GM12878 (cell line): ENCODE measurements at regions not wholly inside any gene's neighbourhood (a gene's known extent, or its start where the extent isn't known, plus 50 kb on each side); places are given as distances from the start of the nearest gene placed in this dataset.

Experiments used
- ATAC-seq: fragments of 200-7000 bp; cut with Tn5 transposase; 3 replicates; pipeline ENCODE4 v1.9.1; 2020; ENCODE audit warnings: mild to moderate bottlenecking, moderate library complexity
- BruUV-seq: library from RNA; stranded (reverse); fragments of 400-500 nt; replicated peaks from 2 replicates; lab custom pipeline; 2021; lab: Mats Ljungman, UMichigan
- CTCF ChIA-PET: fragments of 300-600 bp; sonication (Branson Sonifier 250); formaldehyde crosslinking; extraction: SDS; loops from one replicate; lab custom pipeline; 2021; ENCODE audit warnings: inconsistent platforms; lab: Yijun Ruan, JAX
- POLR2A ChIA-PET: fragments of 350-600 bp; formaldehyde crosslinking; extraction: SDS; loops from one replicate; lab custom pipeline; 2021; ENCODE audit warnings: inconsistent platforms; lab: Charles Lee
- RAD21 ChIA-PET: fragments of 300-600 bp; sonication (Branson Sonifier 250); formaldehyde crosslinking; loops from one replicate; lab custom pipeline; 2023; ENCODE audit warnings: antibody characterized with exemption; ENCODE audit not compliant: unreplicated experiment; lab: Charles Lee
- SMC1A ChIA-PET: fragments of 300-600 bp; sonication (Branson Sonifier 250); formaldehyde crosslinking; loops from one replicate; lab custom pipeline; 2023; ENCODE audit not compliant: unreplicated experiment, uncharacterized antibody; lab: Charles Lee
- DNase-seq: peaks from one replicate; pipeline ENCODE4 v3.0.0-alpha.2; 2011; ENCODE audit warnings: low read depth, low spot score
- FAIRE-seq: peaks from 3 replicates; lab custom pipeline; 2011; peaks lifted over from hg19 to GRCh38; lab: Jason Lieb, UNC
- H2AFZ ChIP-seq: 2 replicates; pipeline ENCODE4 v1.6.0; 2011; ENCODE audit warnings: low read depth, low read length, control low read depth; ENCODE audit not compliant: control insufficient read depth
- H3K27ac ChIP-seq: 2 replicates; pipeline ENCODE4 v1.5.1; 2011; ENCODE audit warnings: control low read depth; ENCODE audit not compliant: control insufficient read depth, insufficient read depth
- H3K27me3 ChIP-seq, 2 experiments: replicated peaks in 1 of 2; 2 replicates each; pipeline versions ENCODE4 v1.6.0 to v1.6.1; 2011; ENCODE audit warnings: low read length in 1 of 2; ENCODE audit not compliant: control insufficient read depth in 2 of 2, insufficient read depth in 2 of 2
- H3K36me3 ChIP-seq, 2 experiments: 2 replicates each; pipeline ENCODE4 v1.5.1; 2011; ENCODE audit warnings: low read length in 1 of 2; ENCODE audit not compliant: control insufficient read depth in 2 of 2, insufficient read depth in 2 of 2
- H3K4me1 ChIP-seq: 2 replicates; pipeline ENCODE4 v1.6.1; 2011; ENCODE audit warnings: mild to moderate bottlenecking, low read length, moderate library complexity, mixed read lengths; ENCODE audit not compliant: control insufficient read depth, insufficient read depth
- H3K4me2 ChIP-seq: 2 replicates; pipeline ENCODE4 v1.6.0; 2011; ENCODE audit warnings: control low read depth; ENCODE audit not compliant: control insufficient read depth, insufficient read depth
- H3K4me3 ChIP-seq: fragments of 200-600 bp; sonication (generic); 2 replicates; pipeline ENCODE4 v1.5.1; 2016
- H3K79me2 ChIP-seq: 2 replicates; pipeline ENCODE4 v1.6.0; 2011; ENCODE audit warnings: low read length; ENCODE audit not compliant: control insufficient read depth, insufficient read depth
- H3K9ac ChIP-seq: 2 replicates; pipeline ENCODE4 v1.8.0; 2011; ENCODE audit warnings: low read length, control low read depth, mixed read lengths; ENCODE audit not compliant: control insufficient read depth, insufficient read depth
- H3K9me3 ChIP-seq: replicated peaks from 3 replicates; pipeline ENCODE4 v1.5.1; 2011; ENCODE audit warnings: mild to moderate bottlenecking, low read length; ENCODE audit not compliant: control insufficient read depth, insufficient read depth
- H4K20me1 ChIP-seq: 2 replicates; pipeline ENCODE4 v1.6.0; 2011; ENCODE audit not compliant: control insufficient read depth, insufficient read depth
- CREB1 ChIP-seq: IDR thresholded peaks from 2 replicates; pipeline ENCODE4 v1.6.1; 2012; ENCODE audit warnings: low read depth, mild to moderate bottlenecking, inconsistent platforms
- GATAD2B ChIP-seq: fragments of 450-650 bp; conservative IDR thresholded peaks from 2 replicates; pipeline ENCODE4 v1.6.1; 2017; ENCODE audit warnings: low read depth, mild to moderate bottlenecking, moderate library complexity
- LARP7 ChIP-seq: fragments of 450-650 bp; IDR thresholded peaks from 2 replicates; pipeline ENCODE4 v1.6.1; 2017; ENCODE audit warnings: mild to moderate bottlenecking
- NFYA ChIP-seq: IDR thresholded peaks from 2 replicates; pipeline ENCODE4 v1.6.1; 2011; ENCODE audit warnings: low read depth, mild to moderate bottlenecking, low read length, improper control_type of control experiment, borderline replicate concordance
- POLR2A ChIP-seq: IDR thresholded peaks from 2 replicates; pipeline ENCODE4 v1.6.1; 2011; ENCODE audit warnings: low read depth, mild to moderate bottlenecking, low read length
- RB1 ChIP-seq: fragments of 450-650 bp; formaldehyde crosslinking; IDR thresholded peaks from 2 replicates; pipeline ENCODE4 v1.6.1; 2017; ENCODE audit warnings: mild to moderate bottlenecking, borderline replicate concordance
- SRF ChIP-seq, 2 experiments: IDR thresholded peaks; 2 replicates each; pipeline ENCODE4 v1.6.1; 2011; ENCODE audit warnings: low read depth in 2 of 2, low read length in 2 of 2, mild to moderate bottlenecking in 1 of 2, moderate library complexity in 1 of 2
- TCF12 ChIP-seq: IDR thresholded peaks from 2 replicates; pipeline ENCODE4 v1.6.1; 2011; ENCODE audit warnings: low read depth, mild to moderate bottlenecking, low read length
- whole genome bisulfite sequencing: methylation state at CpG from one replicate; pipeline ENCODE4 v1.1.6; 2016; ENCODE audit warnings: low lambda C conversion rate; ENCODE audit not compliant: insufficient replicate concordance, insufficient coverage; ENCODE audit errors: missing lambda C conversion rate; 5-methylcytosine and 5-hydroxymethylcytosine counted together
- in situ Hi-C: fragments of 300-500 bp; cut with MboI; formaldehyde crosslinking; loops from 9 replicates; pipeline ENCODE4 v1.14.3; 2018; ENCODE audit warnings: mixed read lengths
- intact Hi-C: fragments of 100-400 bp; cut with micrococcal nuclease; formaldehyde crosslinking; loops from one replicate; pipeline ENCODE4 v1.14.2; 2022; ENCODE audit not compliant: unreplicated experiment

- no peak for TF ChIP-seq GATAD2B
- no peak overlapping the region for H3K9ac ChIP-seq
- DNase-seq (no peak), ATAC-seq (no peak), FAIRE-seq (no peak)
- SMC1A ChIA-PET = no interaction called here
- H3K4me1 ChIP-seq = no peaks in the 10 kb centered on the region
- in situ Hi-C loops = no loop called here
- H3K36me3 ChIP-seq = no peaks in the 10 kb centered on the region
- no peaks in the 10 kb centered on the region for H3K79me2 ChIP-seq
- no peak overlapping the region for H3K4me3 ChIP-seq
- H4K20me1 ChIP-seq = no peaks in the 10 kb centered on the region
- H3K27ac ChIP-seq = no peak overlapping the region
- no peaks in the 10 kb centered on the region; a peak in 1 of 4 replicates for H3K27me3 ChIP-seq
- no TSS peak for BruUV-seq
- H3K4me2 ChIP-seq = no peak overlapping the region
- intact Hi-C loops = no loop called here
- H3K9me3 ChIP-seq = no peaks in the 10 kb centered on the region; the same call in 2 of the 3 replicates
- CTCF ChIA-PET = no interaction called here
- WGBS = 60% methylated on average over 4 of the region's 4 CpGs
- RAD21 ChIA-PET = no interaction called here
- H2AFZ ChIP-seq = no peak overlapping the region
- POLR2A ChIA-PET = no interaction called here
Observed at GRCh38 chr12:107518868-107519267, 166.7 kb upstream of the PWP1 start.

- no peak overlapping the region for H3K27ac ChIP-seq
- CTCF ChIA-PET = no interaction called here
- no peak overlapping the region for H3K9ac ChIP-seq
- no peaks in the 10 kb centered on the region for H3K36me3 ChIP-seq
- TF ChIP-seq SRF (IDR thresholded peaks at IDR 0.05; ENCODE audit: low read depth in 2 of 2, low read length in 2 of 2) (no peak), RB1 (no peak), CREB1 (no peak), LARP7 (no peak), NFYA (no peak), POLR2A (no peak), TCF12 (no peak)
- TF ChIP-seq, all 136 proteins: peak for 0
- ChIA-PET RAD21 (interaction anchor here (0.6 kb wide), 1 partner anchor 1004 kb away, joined by 4 read pairs; no protein-coding TSS in a partner anchor), SMC1A (no interaction called here), POLR2A (no interaction called here)
- no peaks in the 10 kb centered on the region for H4K20me1 ChIP-seq
- no peaks in the 10 kb centered on the region; the same call in 2 of the 3 replicates for H3K9me3 ChIP-seq
- no peak overlapping the region for H3K4me3 ChIP-seq
- BruUV-seq = no TSS peak
- H3K4me2 ChIP-seq = no peak overlapping the region
- H3K27me3 ChIP-seq = no peaks in the 10 kb centered on the region; a peak in 1 of 4 replicates
- H3K4me1 ChIP-seq = no peaks in the 10 kb centered on the region
- FAIRE-seq = no peak
- in situ Hi-C loops = no loop called here
- H2AFZ ChIP-seq = no peak overlapping the region
- DNase-seq = no peak
- WGBS = 57% methylated on average over 19 of the region's 19 CpGs
- ATAC-seq = no peak
- H3K79me2 ChIP-seq = no peaks in the 10 kb centered on the region
- intact Hi-C loops = no loop called here
Observed at GRCh38 chr12:107519906-107520859, 165.4 kb upstream of the PWP1 start.
